Fibroblast of the aortic adventitia (primary cell): ENCODE measurements at regions not wholly inside any gene's neighbourhood (a gene's known extent, or its start where the extent isn't known, plus 50 kb on each side); places are given as distances from the start of the nearest gene placed in this dataset.

Source experiments
- DNase-seq: peaks from one replicate; pipeline ENCODE4 v3.0.0-alpha.2; 2010; ENCODE audit warnings: low read depth
- H3K4me3 ChIP-seq: 2 replicates; pipeline ENCODE4 v1.5.1; 2011; ENCODE audit warnings: low read depth, mild to moderate bottlenecking, control low read depth, low read length, moderate library complexity
- CTCF ChIP-seq: IDR thresholded peaks from 2 replicates; pipeline ENCODE4 v1.5.1; 2011; ENCODE audit warnings: mild to moderate bottlenecking, low read length, control low read depth, inconsistent platforms; ENCODE audit not compliant: insufficient read depth

- no peak for TF ChIP-seq CTCF
- no peak overlapping the region for H3K4me3 ChIP-seq
- DNase-seq: no peak
Observed at GRCh38 chr6:40720375-40720748, 133.2 kb upstream of the LRFN2 start.

GRCh38 chr6:40719671-40720374, 132.7 kb upstream of the LRFN2 start:
- peak overlapping the region; percentile 14 for H3K4me3 ChIP-seq
- TF ChIP-seq CTCF: no peak
- DNase-seq: peak; percentile 53

GRCh38 chr6:40718401-40718800, 131.2 kb upstream of the LRFN2 start:
- H3K4me3 ChIP-seq: no peak overlapping the region
- TF ChIP-seq CTCF: no peak
- DNase-seq: no peak

- DNase-seq: no peak
- H3K4me3 ChIP-seq: no peak overlapping the region
- no peak for TF ChIP-seq CTCF
Observed at GRCh38 chr6:40717411-40718057, 130.4 kb upstream of the LRFN2 start.

- TF ChIP-seq CTCF: no peak
- H3K4me3 ChIP-seq: no peak overlapping the region
- DNase-seq: no peak
Observed at GRCh38 chr6:40715570-40716403, 128.6 kb upstream of the LRFN2 start.

GRCh38 chr6:40714576-40715564, 127.7 kb upstream of the LRFN2 start:
- no peak for DNase-seq
- TF ChIP-seq CTCF: no peak
- no peak overlapping the region for H3K4me3 ChIP-seq
